HG02885 (cell line): ENCODE measurements at regions not wholly inside any gene's neighbourhood (a gene's known extent, or its start where the extent isn't known, plus 50 kb on each side); places are given as distances from the start of the nearest gene placed in this dataset.

ENCODE experiments used
- ATAC-seq: cut with Tn5 transposase; IDR thresholded peaks from one replicate; pipeline ENCODE4 v1.9.1; 2021; ENCODE audit warnings: mild to moderate bottlenecking; ENCODE audit not compliant: unreplicated experiment, poor library complexity

- peak; percentile 27 for ATAC-seq
Measured at GRCh38 chr12:92539976-92540781, 162.6 kb upstream of the PLEKHG7 start.

- ATAC-seq, result peak; percentile 56
Measured at GRCh38 chr12:92539110-92539749, 163.6 kb upstream of the PLEKHG7 start.

DNA sequence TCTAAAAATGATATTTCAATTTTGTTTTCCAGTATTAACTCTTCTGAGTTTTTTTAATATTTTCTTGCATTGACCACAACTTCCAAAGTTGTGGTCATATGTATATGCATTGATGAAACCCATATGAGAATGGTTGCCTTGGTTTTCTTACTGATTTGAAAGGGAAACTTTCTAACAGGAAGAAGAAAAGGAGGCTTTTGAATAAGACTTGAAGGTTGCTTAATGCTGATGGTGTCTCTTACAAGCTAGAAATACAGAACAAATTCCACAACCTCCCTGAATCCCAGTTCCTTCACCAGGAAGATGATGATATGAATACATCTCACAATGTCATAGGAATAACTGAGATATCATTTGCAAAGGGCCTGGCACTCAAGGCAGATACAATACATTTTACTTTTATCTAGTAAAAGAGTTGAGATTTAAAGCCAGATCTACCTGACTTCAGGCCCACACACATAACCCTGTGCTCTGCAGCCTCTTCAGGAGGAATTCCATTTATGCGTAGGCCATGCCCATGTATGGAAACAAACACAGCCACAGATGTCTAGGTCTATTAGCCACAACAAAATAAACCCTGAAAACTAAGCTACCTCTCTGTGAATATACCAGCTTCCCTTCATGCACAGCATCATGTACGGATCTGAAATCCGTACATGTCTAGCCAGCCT lies 165.4 kb upstream of the PLEKHG7 start:
- peak; percentile 37 for ATAC-seq

DNA sequence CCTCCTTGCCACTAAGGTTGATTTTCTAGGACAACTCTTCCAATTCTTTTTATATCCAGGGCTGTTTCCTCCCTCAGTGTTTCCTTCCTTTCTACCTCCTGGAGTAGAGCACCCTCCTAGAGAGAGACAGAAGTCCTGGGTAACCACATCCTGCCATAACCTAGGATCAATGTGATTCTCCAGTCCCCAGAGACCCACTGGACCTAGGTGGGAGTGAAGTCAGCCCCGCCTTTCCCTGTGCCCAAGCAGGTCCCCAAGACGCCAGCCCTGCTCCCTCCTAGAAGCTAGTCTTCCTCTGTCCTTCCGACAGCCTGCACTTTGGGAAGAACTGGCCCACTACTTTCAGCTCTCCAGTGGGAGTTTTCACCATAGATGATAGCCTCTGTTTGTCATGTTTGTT lies 166.8 kb upstream of the PLEKHG7 start:
- no peak for ATAC-seq

DNA sequence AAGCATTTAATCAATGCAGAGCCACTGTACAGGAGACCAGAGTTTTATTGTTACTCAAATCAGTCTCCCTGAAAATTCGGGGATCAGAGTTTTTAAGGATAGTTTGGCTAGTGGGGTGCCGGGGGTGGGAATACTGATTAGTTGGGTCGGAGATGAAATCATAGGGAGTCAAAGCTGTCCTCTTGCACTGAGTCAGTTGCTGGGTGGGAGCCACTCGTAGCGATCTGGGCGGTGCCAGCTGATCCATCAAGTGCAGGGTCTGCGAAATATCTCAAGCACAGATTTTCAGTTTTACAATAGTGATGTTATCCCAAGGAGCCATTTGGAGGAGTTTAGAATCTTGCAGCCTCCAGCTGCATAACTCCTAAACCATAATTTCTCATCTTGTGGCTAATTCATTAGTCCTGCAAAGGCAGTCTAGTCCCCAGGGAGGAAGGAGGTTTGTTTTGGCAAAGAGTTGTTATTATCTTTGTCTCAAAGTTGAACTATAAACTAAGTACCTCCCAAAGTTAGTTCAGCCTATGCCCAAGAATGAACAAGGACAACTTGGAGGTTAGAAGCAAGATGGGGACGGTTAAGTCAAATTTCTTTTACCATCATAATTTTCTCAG lies 169.4 kb upstream of the PLEKHG7 start:
- no peak for ATAC-seq

DNA sequence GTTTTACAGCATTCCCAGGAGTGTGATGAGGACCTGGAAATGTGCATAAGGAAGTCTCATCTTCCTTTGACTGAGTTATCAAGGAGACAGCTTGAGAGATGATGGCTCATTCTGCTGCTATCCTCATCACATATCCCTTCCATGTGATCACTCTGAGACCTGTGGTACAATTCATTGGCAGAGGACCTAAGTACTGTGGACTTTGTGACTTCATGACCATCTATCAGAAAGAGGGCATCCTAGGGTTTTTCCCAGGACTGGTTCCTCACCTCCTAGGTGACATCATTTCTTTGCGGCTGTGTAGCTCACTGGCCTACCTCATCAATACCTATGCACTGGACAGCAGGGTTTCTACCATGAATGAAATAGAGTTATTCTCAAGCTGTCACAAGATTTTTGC lies 172.1 kb upstream of the PLEKHG7 start:
- ATAC-seq, result no peak

- peak; percentile 59 for ATAC-seq
Measured at GRCh38 chr12:92529944-92530343, 172.8 kb upstream of the PLEKHG7 start.

DNA sequence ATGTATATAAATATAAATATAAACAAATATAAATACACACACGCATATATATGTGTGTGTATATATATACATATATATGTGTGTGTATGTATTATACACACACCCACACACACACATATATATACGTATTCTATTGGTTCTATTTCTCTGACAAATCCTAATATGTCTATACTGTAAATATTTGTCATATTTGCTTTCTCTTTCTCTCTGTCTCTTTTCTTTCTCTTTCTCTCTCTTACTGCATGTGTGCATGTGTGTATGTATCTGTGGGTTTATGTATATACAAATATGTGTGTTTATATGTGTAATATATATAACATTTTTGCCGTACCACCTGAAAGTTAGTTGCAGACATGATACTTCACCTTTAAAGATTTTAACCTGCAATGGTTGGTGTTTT lies 174.2 kb upstream of the PLEKHG7 start:
- no peak for ATAC-seq

GRCh38 chr12:92528097-92528496 lies 174.7 kb upstream of the PLEKHG7 start:
- ATAC-seq, result no peak

- no peak for ATAC-seq
Measured at GRCh38 chr12:92524489-92524888, 178.3 kb upstream of the PLEKHG7 start.

- ATAC-seq, result no peak
Measured at GRCh38 chr12:92520511-92520910, 182.3 kb upstream of the PLEKHG7 start.

DNA sequence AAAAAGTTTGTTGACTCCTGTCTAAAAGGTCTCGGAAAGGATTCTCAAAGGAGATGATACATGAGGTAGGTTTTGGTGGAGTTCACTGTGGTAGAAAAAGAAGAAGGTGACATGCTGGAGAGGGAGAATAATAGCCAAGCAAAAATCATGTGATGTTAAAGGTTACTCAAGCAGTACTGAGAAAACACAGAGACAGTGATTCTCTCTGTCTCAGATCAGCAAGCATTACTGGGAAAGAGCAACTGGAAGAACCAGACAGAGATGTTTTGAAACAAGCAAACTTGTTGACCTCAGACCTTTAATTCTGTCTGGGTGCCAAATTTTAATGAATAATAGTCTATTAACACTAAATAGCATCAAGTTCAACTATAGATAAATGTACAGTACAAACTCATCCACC lies 183.5 kb upstream of the PLEKHG7 start:
- no peak for ATAC-seq

DNA sequence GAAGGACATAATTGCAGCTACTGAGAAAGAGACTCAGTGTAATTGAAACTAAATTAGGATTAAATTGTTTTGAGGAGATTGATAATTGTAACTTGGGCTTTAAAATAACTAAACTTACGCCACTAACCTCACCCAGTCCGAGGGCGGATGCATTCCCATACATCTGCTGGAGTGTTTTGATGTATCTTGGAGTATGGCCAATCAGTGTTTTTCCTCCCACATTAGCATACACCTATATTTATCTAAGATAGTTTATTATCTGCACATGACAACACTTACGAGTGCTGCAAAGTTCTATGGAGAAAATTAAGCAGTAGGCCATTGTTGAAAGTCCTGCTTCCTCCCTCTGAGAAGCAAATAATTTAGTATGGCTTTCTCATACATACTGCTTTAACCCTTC lies 184.7 kb upstream of the PLEKHG7 start:
- no peak for ATAC-seq

- ATAC-seq, result no peak
Measured at GRCh38 chr12:92516277-92516600, 186.6 kb upstream of the PLEKHG7 start.

DNA sequence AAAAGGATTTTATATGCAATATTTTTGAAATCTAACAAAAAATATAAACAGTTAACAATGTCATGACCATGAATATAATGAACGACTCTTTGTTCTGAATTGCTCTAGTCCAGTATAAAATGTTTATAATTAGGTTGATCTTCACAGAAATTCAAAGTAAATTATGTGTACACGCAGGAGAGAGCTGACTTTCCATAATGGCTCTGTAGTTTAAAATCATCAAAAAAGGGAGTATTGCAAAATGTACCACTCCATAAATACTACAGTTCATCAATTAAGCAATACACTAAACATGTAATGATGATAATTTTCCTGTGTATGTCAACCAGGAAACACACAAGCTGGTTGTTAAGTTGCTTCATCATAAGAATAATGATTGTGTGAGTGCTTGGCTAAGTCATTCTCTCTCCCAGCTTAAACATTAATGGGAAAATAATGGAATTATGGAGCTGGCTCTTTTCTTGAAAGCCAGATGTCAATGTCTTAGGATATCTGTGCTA lies 189.5 kb upstream of the PLEKHG7 start:
- ATAC-seq, result no peak

GRCh38 chr12:92511786-92512185 lies 191.0 kb upstream of the PLEKHG7 start:
- ATAC-seq, result no peak

DNA sequence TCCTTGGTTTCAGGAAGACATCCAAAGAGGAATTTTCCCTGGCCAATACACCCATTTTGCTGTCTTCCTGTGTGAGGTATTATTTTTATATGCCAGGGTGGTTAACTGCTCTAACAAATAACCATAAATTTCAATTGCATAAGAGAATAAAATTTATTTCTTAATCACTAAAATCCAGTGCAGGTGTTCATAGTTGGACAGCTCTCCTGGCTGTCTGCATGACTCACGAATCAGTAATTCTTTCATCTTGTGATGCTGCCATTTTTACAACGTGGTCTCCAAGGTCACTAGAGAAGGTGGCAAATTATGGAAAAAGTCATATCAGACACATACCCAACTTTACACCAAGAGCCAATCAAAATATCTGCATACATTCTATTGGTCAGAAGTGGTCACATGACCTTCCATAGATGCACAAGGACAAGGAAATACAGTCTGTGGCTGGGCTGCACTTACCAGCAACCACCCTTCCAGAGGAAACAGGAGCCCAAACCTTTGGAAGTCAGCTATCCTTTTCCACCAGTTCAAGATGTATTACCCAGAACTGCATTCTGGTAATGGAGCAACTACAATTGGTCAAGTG lies 193.5 kb upstream of the PLEKHG7 start:
- no peak for ATAC-seq

- ATAC-seq, result no peak
Measured at GRCh38 chr12:92506891-92507290, 195.9 kb upstream of the PLEKHG7 start.

DNA sequence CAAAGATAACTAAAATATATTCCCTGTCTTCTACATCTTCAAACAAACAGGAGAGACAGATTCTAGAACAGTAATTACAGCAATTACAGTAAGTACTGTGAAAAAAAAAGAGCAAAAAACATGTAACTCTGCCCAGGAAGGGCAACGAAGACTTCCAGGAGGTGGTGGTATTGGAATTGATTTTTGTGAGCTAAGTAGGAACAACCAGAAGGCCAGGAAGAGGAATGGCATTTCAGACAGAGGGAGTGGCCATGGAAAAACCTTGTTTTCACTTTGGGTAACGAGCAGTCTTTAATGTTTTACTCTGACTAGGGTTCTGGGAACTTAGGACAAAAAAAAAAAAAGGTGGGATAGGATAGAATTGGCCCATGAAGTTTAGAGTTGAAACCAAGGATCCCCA lies 196.3 kb upstream of the PLEKHG7 start:
- no peak for ATAC-seq
